ENCODE measurements at regions not wholly inside any gene's neighbourhood (a gene's known extent, or its start where the extent isn't known, plus 50 kb on each side); places are given as distances from the start of the nearest gene placed in this dataset.

DNA sequence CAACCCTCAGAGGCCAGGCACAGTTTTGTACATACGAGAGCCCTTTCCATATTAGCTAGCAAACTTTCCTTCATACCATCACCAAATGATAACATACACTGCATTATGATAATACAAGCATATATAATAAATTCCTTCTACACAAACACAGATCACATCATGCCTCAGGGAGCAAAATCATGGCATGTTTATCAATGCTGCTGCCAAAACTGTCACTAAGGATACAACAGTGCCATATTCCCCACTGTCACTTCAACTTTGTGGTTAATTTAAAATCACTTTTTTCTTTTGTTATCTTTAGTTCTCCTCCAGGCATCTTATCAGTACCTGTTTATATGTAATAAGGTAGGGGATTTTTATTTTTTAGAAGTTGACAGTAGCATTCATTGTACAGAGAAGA is 196.3 kb downstream of the EPM2A start:
- intact Hi-C loops (cut with DNase I) = no loop called here
- DNase-seq (no peak), ATAC-seq (no peak)
- TF ChIP-seq, protein P1, sequence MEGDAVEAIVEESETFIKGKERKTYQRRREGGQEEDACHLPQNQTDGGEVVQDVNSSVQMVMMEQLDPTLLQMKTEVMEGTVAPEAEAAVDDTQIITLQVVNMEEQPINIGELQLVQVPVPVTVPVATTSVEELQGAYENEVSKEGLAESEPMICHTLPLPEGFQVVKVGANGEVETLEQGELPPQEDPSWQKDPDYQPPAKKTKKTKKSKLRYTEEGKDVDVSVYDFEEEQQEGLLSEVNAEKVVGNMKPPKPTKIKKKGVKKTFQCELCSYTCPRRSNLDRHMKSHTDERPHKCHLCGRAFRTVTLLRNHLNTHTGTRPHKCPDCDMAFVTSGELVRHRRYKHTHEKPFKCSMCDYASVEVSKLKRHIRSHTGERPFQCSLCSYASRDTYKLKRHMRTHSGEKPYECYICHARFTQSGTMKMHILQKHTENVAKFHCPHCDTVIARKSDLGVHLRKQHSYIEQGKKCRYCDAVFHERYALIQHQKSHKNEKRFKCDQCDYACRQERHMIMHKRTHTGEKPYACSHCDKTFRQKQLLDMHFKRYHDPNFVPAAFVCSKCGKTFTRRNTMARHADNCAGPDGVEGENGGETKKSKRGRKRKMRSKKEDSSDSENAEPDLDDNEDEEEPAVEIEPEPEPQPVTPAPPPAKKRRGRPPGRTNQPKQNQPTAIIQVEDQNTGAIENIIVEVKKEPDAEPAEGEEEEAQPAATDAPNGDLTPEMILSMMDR (IDR thresholded peaks at IDR 0.05) = no peak
- Histone ChIP-seq H3K4me1 (no peaks in the 10 kb centered on the region), H3K27me3 (no peaks in the 10 kb centered on the region), H3K9me3 (peaks cover 0 to 6% of the 10 kb centered on the region in 2 donors), H3K36me3 (no peaks in the 10 kb centered on the region), H3K27ac (no peak overlapping the region), H3K4me3 (no peak overlapping the region)

DNA sequence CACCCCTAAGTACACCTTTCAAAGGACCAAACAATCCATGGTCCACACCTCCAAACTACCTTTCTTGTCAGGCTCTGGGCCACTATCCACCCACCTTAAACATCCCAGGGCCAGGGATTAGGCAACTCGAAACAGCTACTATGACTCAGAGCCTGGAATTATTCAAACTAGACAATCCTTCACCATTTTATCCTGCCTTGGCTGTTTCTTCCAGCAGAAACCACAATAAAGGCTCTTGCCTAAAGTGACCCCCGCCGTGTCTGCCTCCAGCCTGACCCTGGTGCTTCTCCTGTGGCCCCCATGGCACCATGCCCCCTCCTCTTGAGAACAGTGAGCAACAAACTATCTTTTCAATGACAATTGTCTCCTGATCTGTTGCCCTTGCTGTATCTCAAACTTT is 195.5 kb downstream of the EPM2A start:
- Histone ChIP-seq H3K27me3 (no peaks in the 10 kb centered on the region), H3K4me3 (no peak overlapping the region), H3K4me1 (no peaks in the 10 kb centered on the region), H3K36me3 (no peaks in the 10 kb centered on the region), H3K27ac (no peak overlapping the region), H3K9me3 (peaks cover 0 to 6% of the 10 kb centered on the region in 2 donors)
- DNase-seq = no peak
- intact Hi-C loops (cut with DNase I) = no loop called here
- no peak for ATAC-seq
- TF ChIP-seq, protein P1 (IDR thresholded peaks at IDR 0.05) = no peak

DNA sequence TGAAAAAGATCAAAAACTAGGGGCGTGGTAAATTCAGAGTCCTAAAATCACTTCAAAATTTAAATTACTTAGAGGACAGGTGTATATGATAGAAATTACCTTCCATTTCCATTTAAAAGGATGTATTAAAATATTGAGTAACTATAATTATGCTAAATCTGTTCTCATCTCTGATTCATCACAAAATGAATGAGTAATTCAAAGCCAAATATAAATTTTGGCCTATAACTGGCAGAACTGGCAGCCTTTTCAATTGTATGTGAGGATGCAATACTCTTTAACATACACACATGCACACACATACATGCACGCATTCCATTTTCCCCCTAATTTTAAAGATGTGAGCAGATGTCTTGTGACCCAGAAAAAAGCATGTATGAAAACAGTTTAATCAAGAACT is 194.6 kb downstream of the EPM2A start:
- no peak overlapping the region for H3K27ac ChIP-seq
- DNase-seq (no peak), ATAC-seq (no peak)
- TF ChIP-seq, protein P1 (IDR thresholded peaks at IDR 0.05) = no peak
- no peaks in the 10 kb centered on the region for H3K36me3 ChIP-seq
- H3K4me3 ChIP-seq = no peak overlapping the region
- no peaks in the 10 kb centered on the region for H3K27me3 ChIP-seq
- no peaks in the 10 kb centered on the region for H3K4me1 ChIP-seq
- peaks cover 0 to 6% of the 10 kb centered on the region in 2 donors for H3K9me3 ChIP-seq
- intact Hi-C loops (cut with DNase I) = no loop called here

DNA sequence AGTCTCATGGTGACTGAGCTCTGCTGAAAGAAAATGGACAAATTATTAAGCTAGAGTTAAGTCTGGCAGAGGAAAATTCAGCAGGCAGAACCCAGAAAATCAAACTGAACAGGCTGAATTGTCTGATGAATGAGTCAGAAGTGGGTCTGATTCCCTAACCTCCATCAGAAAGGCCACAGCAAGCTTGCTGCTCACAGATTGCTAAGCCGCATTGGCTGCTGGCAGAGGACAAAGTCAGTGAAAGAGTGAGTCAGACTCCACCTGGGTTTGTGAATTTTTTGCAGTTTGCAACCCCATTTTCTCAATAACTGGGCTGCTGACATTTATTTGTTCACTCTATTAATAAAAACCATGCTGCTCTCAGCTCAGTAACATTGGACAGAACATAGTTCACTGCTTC is 191.3 kb downstream of the EPM2A start:
- Histone ChIP-seq H3K27me3 (no peaks in the 10 kb centered on the region), H3K4me3 (no peak overlapping the region), H3K36me3 (no peaks in the 10 kb centered on the region), H3K9me3 (no peaks in the 10 kb centered on the region), H3K4me1 (no peaks in the 10 kb centered on the region), H3K27ac (no peak overlapping the region)
- intact Hi-C loops (cut with DNase I) = no loop called here
- ATAC-seq (no peak), DNase-seq (no peak)
- TF ChIP-seq, protein P1 (IDR thresholded peaks at IDR 0.05) = no peak

DNA sequence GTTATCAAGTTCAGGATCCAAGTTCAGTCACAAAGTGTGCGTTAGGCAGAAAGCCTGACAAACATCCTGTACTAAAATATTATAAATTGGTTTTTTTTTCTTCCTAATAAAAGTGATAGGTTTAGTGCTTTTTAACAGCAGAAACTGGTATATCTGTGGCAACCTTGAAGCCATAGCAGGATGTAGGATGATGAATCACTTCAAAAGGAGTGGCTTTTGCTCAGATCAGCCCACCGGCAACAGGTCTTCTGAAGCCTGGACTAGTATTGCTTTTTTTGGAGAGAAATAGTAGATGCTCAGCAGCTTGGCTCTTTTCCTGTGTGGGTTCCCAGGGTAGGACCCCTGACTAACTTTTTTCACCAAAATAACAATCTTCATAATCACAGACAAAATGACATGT is 190.8 kb downstream of the EPM2A start:
- Histone ChIP-seq H3K4me1 (no peaks in the 10 kb centered on the region), H3K36me3 (no peaks in the 10 kb centered on the region), H3K27me3 (no peaks in the 10 kb centered on the region), H3K9me3 (no peaks in the 10 kb centered on the region), H3K4me3 (no peak overlapping the region), H3K27ac (no peak overlapping the region)
- TF ChIP-seq, protein P1 (IDR thresholded peaks at IDR 0.05) = no peak
- DNase-seq (no peak), ATAC-seq (no peak)
- intact Hi-C loops (cut with DNase I) = no loop called here
